Panc1 (cell line): ENCODE measurements at regions not wholly inside any gene's neighbourhood (a gene's known extent, or its start where the extent isn't known, plus 50 kb on each side); places are given as distances from the start of the nearest gene placed in this dataset.

Experiments used
- ATAC-seq: fragments of 200-7000 bp; cut with Tn5 transposase; 2 replicates; pipeline ENCODE4 v1.9.1; 2020; ENCODE audit warnings: mild to moderate bottlenecking, moderate library complexity
- BruUV-seq: library from RNA; stranded (reverse); fragments of 400-500 nt; replicated peaks from 2 replicates; lab custom pipeline; 2021; lab: Mats Ljungman, UMichigan
- CTCF ChIA-PET: fragments of 300-600 bp; sonication (Branson Sonifier 250); formaldehyde crosslinking; loops from one replicate; lab custom pipeline; 2022; ENCODE audit warnings: antibody characterized with exemption; lab: Charles Lee
- POLR2A ChIA-PET: fragments of 300-600 bp; sonication (Branson Sonifier 250); formaldehyde crosslinking; loops from one replicate; lab custom pipeline; 2022; ENCODE audit warnings: antibody characterized with exemption; lab: Charles Lee
- DNase-seq: peaks from one replicate; pipeline ENCODE4 v3.0.0-alpha.2; 2010; ENCODE audit warnings: low read depth, low spot score
- H3K27ac ChIP-seq: 2 replicates; pipeline ENCODE4 v1.5.1; 2011; ENCODE audit warnings: mild to moderate bottlenecking, low read length, inconsistent platforms
- H3K27me3 ChIP-seq: fragments of 200-500 bp; sonication (Bioruptor generic); 2 replicates; pipeline ENCODE4 v1.6.0; 2014; ENCODE audit warnings: low read length, inconsistent platforms; ENCODE audit not compliant: control insufficient read depth, insufficient read depth
- H3K36me3 ChIP-seq: fragments of 200-500 bp; sonication (Bioruptor generic); 2 replicates; pipeline ENCODE4 v1.5.1; 2014; ENCODE audit warnings: inconsistent platforms, mild to moderate bottlenecking, low read length, moderate library complexity; ENCODE audit not compliant: control insufficient read depth, insufficient read depth
- H3K4me1 ChIP-seq: 2 replicates; pipeline ENCODE4 v1.5.1; 2011; ENCODE audit warnings: inconsistent platforms, mild to moderate bottlenecking, low read length, moderate library complexity; ENCODE audit not compliant: control insufficient read depth, insufficient read depth
- H3K4me3 ChIP-seq, 2 experiments: 2 replicates each; pipeline ENCODE4 v1.5.1; 2011 to 2012; ENCODE audit warnings: low read depth in 2 of 2, low read length in 2 of 2, mild to moderate bottlenecking in 2 of 2, inconsistent platforms in 1 of 2, moderate library complexity in 1 of 2
- H3K9me3 ChIP-seq: fragments of 200-500 bp; sonication (Bioruptor generic); 2 replicates; pipeline ENCODE4 v1.5.1; 2014; ENCODE audit warnings: low read depth, mild to moderate bottlenecking, inconsistent platforms, low read length, moderate library complexity; ENCODE audit not compliant: control insufficient read depth, insufficient read depth
- CTCF ChIP-seq: fragments of 450-650 bp; IDR thresholded peaks from 2 replicates; pipeline ENCODE4 v1.5.1; 2017; ENCODE audit warnings: mild to moderate bottlenecking
- POLR2AphosphoS5 ChIP-seq: IDR thresholded peaks from 2 replicates; pipeline ENCODE4 v1.6.1; 2012; ENCODE audit warnings: mild to moderate bottlenecking, low read depth, low read length, moderate library complexity
- REST ChIP-seq, 2 experiments: IDR thresholded peaks; 2 replicates each; pipeline ENCODE4 v1.6.1; 2011 to 2012; ENCODE audit warnings: low read depth in 2 of 2, control low read depth in 1 of 2, low read length in 1 of 2, mild to moderate bottlenecking in 1 of 2, moderate library complexity in 1 of 2; ENCODE audit not compliant: insufficient read depth in 1 of 2
- SIN3A ChIP-seq: IDR thresholded peaks from 2 replicates; pipeline ENCODE4 v1.6.1; 2012; ENCODE audit warnings: low read depth, mild to moderate bottlenecking, low read length, moderate library complexity, borderline replicate concordance; ENCODE audit not compliant: insufficient read depth
- TCF7L2 ChIP-seq: IDR thresholded peaks from 2 replicates; pipeline ENCODE4 v1.6.1; 2011; ENCODE audit warnings: mild to moderate bottlenecking, low read depth, low read length, inconsistent platforms
- in situ Hi-C: cut with HindIII; loops from 2 replicates; pipeline ENCODE4 v1.10.0; 2016; ENCODE audit warnings: low sequenced_read_pairs, low pct_unique_long_range_greater_than_20kb
- intact Hi-C: fragments of 100-400 bp; cut with micrococcal nuclease; formaldehyde crosslinking; loops from one replicate; pipeline ENCODE4 v1.10.0; 2022; ENCODE audit not compliant: unreplicated experiment

- ChIA-PET POLR2A (no interaction called here), CTCF (no interaction called here)
- DNase-seq (no peak), ATAC-seq (no peak)
- Histone ChIP-seq H3K27ac (no peak overlapping the region), H3K4me1 (no peaks in the 10 kb centered on the region), H3K27me3 (no peaks in the 10 kb centered on the region), H3K9me3 (no peaks in the 10 kb centered on the region), H3K4me3 (no peak overlapping the region), H3K36me3 (no peaks in the 10 kb centered on the region)
- BruUV-seq: no TSS peak
- TF ChIP-seq POLR2AphosphoS5 (no peak), CTCF (no peak), TCF7L2 (no peak), SIN3A (no peak), REST (IDR thresholded peaks at IDR 0.05; ENCODE audit: insufficient read depth in 1 of 2, low read depth in 2 of 2, low read length in 1 of 2) (no peak)
- intact Hi-C loops: no loop called here
- in situ Hi-C loops: no loop called here
These were observed 705.6 kb upstream of the GHITM start for GRCh38 chr10:83433705-83434104.

- ChIA-PET POLR2A (no interaction called here), CTCF (no interaction called here)
- ATAC-seq (no peak), DNase-seq (no peak)
- no peaks in the 10 kb centered on the region for H3K9me3 ChIP-seq
- in situ Hi-C loops: no loop called here
- H3K4me3 ChIP-seq: no peak overlapping the region
- no peak overlapping the region for H3K27ac ChIP-seq
- TF ChIP-seq TCF7L2: no peak
- no peak for TF ChIP-seq POLR2AphosphoS5
- TF ChIP-seq CTCF: no peak
- no peak for TF ChIP-seq SIN3A
- TF ChIP-seq REST (IDR thresholded peaks at IDR 0.05; ENCODE audit: insufficient read depth in 1 of 2, low read depth in 2 of 2, low read length in 1 of 2): no peak
- no peaks in the 10 kb centered on the region for H3K27me3 ChIP-seq
- BruUV-seq: no TSS peak
- H3K36me3 ChIP-seq: no peaks in the 10 kb centered on the region
- intact Hi-C loops: no loop called here
- H3K4me1 ChIP-seq: no peaks in the 10 kb centered on the region
These were observed 691.3 kb upstream of the GHITM start for GRCh38 chr10:83448013-83448412.
